MM.1S (cell line): ENCODE measurements at regions not wholly inside any gene's neighbourhood (a gene's known extent, or its start where the extent isn't known, plus 50 kb on each side); places are given as distances from the start of the nearest gene placed in this dataset.

Source experiments
- EZH2 ChIP-seq: fragments of 300-600 bp; sonication (generic); optimal IDR thresholded peaks from 2 replicates; pipeline ENCODE3; 2017; ENCODE audit warnings: low read depth, mild to moderate bottlenecking, antibody characterized with exemption, low read length, mixed read lengths
- TF ChIP-seq, protein P1 (sequence below): fragments of 300-600 bp; sonication (generic); IDR thresholded peaks from 2 replicates; pipeline ENCODE4 v1.5.1; 2016; ENCODE audit warnings: antibody characterized with exemption, low read length, mixed read lengths

DNA sequence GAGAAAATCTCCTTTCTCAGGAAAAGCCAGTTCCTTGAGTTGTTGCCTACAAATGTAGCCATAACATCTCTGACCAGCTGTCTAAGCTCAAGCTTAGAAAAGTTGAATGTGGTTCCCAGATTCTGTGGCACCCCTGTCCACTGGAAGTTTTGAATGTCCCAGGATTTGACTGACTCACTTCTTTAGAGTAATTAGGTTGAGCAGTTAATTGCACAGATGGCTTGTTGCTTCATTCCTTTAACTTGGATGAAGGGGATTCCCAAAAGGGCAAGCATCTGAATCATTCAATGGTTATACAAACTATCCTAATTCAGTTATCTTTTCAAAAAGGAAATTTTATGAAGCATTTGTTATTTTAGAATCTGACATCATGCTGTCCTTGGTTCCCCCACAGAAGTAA is 374.7 kb downstream of the LNPK start:
- TF ChIP-seq, protein P1, sequence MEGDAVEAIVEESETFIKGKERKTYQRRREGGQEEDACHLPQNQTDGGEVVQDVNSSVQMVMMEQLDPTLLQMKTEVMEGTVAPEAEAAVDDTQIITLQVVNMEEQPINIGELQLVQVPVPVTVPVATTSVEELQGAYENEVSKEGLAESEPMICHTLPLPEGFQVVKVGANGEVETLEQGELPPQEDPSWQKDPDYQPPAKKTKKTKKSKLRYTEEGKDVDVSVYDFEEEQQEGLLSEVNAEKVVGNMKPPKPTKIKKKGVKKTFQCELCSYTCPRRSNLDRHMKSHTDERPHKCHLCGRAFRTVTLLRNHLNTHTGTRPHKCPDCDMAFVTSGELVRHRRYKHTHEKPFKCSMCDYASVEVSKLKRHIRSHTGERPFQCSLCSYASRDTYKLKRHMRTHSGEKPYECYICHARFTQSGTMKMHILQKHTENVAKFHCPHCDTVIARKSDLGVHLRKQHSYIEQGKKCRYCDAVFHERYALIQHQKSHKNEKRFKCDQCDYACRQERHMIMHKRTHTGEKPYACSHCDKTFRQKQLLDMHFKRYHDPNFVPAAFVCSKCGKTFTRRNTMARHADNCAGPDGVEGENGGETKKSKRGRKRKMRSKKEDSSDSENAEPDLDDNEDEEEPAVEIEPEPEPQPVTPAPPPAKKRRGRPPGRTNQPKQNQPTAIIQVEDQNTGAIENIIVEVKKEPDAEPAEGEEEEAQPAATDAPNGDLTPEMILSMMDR, result no peak
- TF ChIP-seq EZH2, result no peak
